Astrocyte of the spinal cord (primary cell): ENCODE measurements at regions not wholly inside any gene's neighbourhood (a gene's known extent, or its start where the extent isn't known, plus 50 kb on each side); places are given as distances from the start of the nearest gene placed in this dataset.

ENCODE experiments used
- DNase-seq: peaks from one replicate; pipeline ENCODE4 v3.0.0; 2011; ENCODE audit warnings: low read depth, low spot score
- H3K4me3 ChIP-seq: 2 replicates; pipeline ENCODE4 v1.5.1; 2011; ENCODE audit warnings: low read depth, mild to moderate bottlenecking, low read length, moderate library complexity
- in situ Hi-C: cut with HindIII; loops from 2 replicates; pipeline ENCODE4 v1.10.0; 2017; ENCODE audit warnings: low sequenced_read_pairs
- TF ChIP-seq, protein P1 (sequence below): IDR thresholded peaks from 2 replicates; pipeline ENCODE4 v1.5.1; 2012; ENCODE audit warnings: low read depth, mild to moderate bottlenecking, low read length, inconsistent platforms

DNA sequence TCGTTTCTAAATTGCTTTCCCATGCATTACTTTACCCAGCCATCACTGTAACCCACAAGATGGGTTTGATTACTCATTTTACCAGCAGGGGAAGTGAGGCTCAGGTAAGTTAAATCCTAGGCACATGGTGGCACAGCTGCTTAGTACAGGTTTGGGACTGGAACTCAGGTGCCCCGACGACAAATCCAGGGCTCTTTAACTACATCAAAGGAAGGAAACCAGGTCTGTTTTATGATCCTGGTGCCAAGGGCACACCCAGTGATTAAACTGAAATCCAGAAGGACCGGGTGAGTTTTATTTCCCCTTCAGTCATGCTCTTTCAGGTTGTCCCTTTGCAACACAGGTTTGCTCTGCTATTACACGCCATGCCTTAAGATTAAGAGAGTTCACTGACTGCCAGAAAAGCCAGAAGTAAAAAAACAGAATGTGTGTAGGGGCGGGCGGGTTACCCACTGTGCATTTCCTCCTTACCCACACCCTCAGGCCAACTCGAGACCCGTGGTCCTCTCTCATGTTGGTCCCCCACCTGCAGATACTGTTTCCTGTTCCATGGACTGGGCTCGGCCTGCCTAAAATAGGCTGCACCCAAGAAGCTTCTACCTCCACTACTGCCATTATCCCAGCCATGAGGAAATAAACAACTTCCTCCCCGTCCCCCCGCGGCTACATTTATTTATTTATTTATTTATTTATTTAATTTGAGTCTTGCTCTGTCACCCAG is 55.1 kb upstream of the KDM7A start:
- H3K4me3 ChIP-seq = no peak overlapping the region

GRCh38 chr7:140230861-140231770 is 54.3 kb upstream of the KDM7A start:
- peak; percentile 15 for DNase-seq
- H3K4me3 ChIP-seq = peak overlapping the region; percentile 41
- TF ChIP-seq, protein P1, sequence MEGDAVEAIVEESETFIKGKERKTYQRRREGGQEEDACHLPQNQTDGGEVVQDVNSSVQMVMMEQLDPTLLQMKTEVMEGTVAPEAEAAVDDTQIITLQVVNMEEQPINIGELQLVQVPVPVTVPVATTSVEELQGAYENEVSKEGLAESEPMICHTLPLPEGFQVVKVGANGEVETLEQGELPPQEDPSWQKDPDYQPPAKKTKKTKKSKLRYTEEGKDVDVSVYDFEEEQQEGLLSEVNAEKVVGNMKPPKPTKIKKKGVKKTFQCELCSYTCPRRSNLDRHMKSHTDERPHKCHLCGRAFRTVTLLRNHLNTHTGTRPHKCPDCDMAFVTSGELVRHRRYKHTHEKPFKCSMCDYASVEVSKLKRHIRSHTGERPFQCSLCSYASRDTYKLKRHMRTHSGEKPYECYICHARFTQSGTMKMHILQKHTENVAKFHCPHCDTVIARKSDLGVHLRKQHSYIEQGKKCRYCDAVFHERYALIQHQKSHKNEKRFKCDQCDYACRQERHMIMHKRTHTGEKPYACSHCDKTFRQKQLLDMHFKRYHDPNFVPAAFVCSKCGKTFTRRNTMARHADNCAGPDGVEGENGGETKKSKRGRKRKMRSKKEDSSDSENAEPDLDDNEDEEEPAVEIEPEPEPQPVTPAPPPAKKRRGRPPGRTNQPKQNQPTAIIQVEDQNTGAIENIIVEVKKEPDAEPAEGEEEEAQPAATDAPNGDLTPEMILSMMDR = no peak
- in situ Hi-C loops = no loop called here

More for the DNA sequence above, 55.1 kb upstream of the KDM7A start:
- in situ Hi-C loops = no loop called here
- TF ChIP-seq, protein P1 = no peak
- no peak for DNase-seq

DNA sequence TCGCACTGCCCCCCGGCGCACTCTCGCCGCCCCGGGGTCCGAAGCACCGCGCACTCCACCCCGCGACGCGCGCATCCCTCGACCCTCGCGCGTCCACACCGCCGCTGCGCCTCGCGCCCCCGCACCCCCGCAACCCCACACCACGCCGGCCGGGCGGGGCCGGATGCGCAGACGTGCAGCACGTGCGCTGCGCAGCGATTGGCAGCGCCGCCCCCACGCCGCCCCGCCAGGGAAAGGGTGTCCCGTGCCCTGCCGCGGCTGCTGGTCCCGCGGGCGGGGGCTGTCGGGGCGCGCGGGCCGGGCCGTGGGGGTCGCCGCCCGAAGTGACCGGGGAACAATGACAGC is 53.7 kb upstream of the KDM7A start:
- TF ChIP-seq, protein P1 = no peak
- DNase-seq = no peak
- in situ Hi-C loops = no loop called here
- H3K4me3 ChIP-seq = peak overlapping the region; percentile 41

DNA sequence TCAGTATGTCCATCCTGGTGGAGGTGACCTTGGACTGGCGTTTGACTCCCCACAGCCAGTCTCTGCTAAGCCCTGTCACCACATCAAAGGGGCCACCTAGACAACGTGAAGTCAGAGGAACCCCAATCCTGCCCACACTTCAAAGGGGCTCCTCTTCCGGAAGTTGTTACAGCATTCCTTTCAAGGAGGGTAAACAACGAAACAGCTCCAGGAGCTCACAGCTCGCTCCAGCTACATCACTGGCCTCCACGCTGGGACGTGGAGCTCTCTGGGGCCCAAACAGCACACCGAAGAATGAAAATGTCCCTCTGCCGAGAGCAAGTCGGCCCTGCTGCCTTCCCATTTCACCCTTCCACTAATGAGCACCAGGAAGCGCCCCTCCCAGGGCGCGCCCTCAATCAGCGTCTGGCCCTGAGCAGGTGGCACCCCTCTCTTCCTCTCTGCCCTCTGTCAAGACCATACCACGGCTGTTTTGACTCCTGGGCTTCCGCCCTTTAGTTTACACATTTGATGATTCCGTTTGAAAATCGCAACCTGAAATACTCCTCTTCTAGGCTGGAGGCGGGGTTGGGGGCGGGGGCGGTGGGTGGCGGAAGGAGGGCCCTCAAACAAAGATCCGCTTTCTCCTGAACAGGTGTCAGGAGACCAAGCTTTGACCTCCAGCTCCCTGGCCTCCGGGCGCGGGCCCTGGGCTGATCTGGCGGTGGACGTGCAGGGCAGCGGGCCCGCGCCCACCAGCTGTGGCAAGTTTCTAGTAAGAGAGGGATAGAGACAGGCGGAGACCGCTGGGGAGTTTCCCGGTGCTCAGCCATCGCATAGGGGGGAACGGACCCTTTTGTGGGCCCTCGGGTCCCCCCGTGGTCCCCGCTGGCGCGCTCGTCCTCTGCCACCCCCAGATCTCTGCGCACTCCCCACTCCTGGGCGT is 53.1 kb upstream of the KDM7A start:
- in situ Hi-C loops = no loop called here
- TF ChIP-seq, protein P1 = no peak
- no peak for DNase-seq
- H3K4me3 ChIP-seq = peak overlapping the region; percentile 9

- DNase-seq = no peak
- TF ChIP-seq, protein P1 = no peak
- in situ Hi-C loops = no loop called here
- no peak overlapping the region for H3K4me3 ChIP-seq
These were observed 52.3 kb upstream of the KDM7A start for GRCh38 chr7:140229101-140229525.
